ENCODE measurements at regions not wholly inside any gene's neighbourhood (a gene's known extent, or its start where the extent isn't known, plus 50 kb on each side); places are given as distances from the start of the nearest gene placed in this dataset.

GRCh38 chr9:129501771-129502319 is 119.1 kb downstream of the C9orf50 start:
- TF ChIP-seq POLR2A (IDR thresholded peaks at IDR 0.05) (no peak), CTCF (IDR thresholded peaks at IDR 0.05) (no peak), EP300 (IDR thresholded peaks at IDR 0.05) (no peak)
